Liver (tissue), 3 donors: ENCODE measurements at regions not wholly inside any gene's neighbourhood (a gene's known extent, or its start where the extent isn't known, plus 50 kb on each side); places are given as distances from the start of the nearest gene placed in this dataset.

Source experiments
- CTCF ChIP-seq: fragments of 150-350 bp; IDR thresholded peaks from 2 replicates; pipeline ENCODE4 v1.5.1; 2017; ENCODE audit warnings: improper control_type of control experiment, low read depth, low read length; ENCODE audit not compliant: missing input control
- EGR1 ChIP-seq, 2 donors: IDR thresholded peaks; 2 replicates each; pipeline ENCODE4 v1.6.1; 2016 to 2018; ENCODE audit warnings: antibody characterized with exemption in 2 of 2, low read depth in 2 of 2
- GABPA ChIP-seq, 2 donors: IDR thresholded peaks in 1 of 2; conservative IDR thresholded peaks in 1 of 2; 2 replicates each; pipeline ENCODE4 v1.6.1; 2016; ENCODE audit warnings: antibody characterized with exemption in 2 of 2, mild to moderate bottlenecking in 1 of 2, moderate library complexity in 1 of 2
- JUND ChIP-seq, 2 donors: IDR thresholded peaks; 2 replicates each; pipeline ENCODE4 v1.6.1; 2016; ENCODE audit warnings: antibody characterized with exemption in 2 of 2
- RAD21 ChIP-seq, 2 donors: IDR thresholded peaks; 2 replicates each; pipeline ENCODE4 v1.6.1; 2016; ENCODE audit warnings: antibody characterized with exemption in 2 of 2, mild to moderate bottlenecking in 2 of 2
- REST ChIP-seq: IDR thresholded peaks from 2 replicates; pipeline ENCODE4 v1.6.1; 2016; ENCODE audit warnings: antibody characterized with exemption, mild to moderate bottlenecking
- SP1 ChIP-seq: IDR thresholded peaks from 2 replicates; pipeline ENCODE4 v1.6.1; 2018; ENCODE audit warnings: antibody characterized with exemption, mild to moderate bottlenecking
- TAF1 ChIP-seq: conservative IDR thresholded peaks from 2 replicates; pipeline ENCODE4 v1.6.1; 2016; ENCODE audit warnings: antibody characterized with exemption, mild to moderate bottlenecking
- YY1 ChIP-seq: IDR thresholded peaks from 2 replicates; pipeline ENCODE4 v1.6.1; 2016; ENCODE audit warnings: antibody characterized with exemption, mild to moderate bottlenecking
- TF ChIP-seq, protein P1 (sequence below): IDR thresholded peaks from 2 replicates; pipeline ENCODE4 v1.6.1; 2016; ENCODE audit warnings: antibody characterized with exemption
- TF ChIP-seq, protein P2 (sequence below): IDR thresholded peaks from 2 replicates; pipeline ENCODE4 v1.6.1; 2016; ENCODE audit warnings: antibody characterized with exemption
- TF ChIP-seq, protein P3 (sequence below): IDR thresholded peaks from 2 replicates; pipeline ENCODE4 v1.6.1; 2016; ENCODE audit warnings: antibody characterized with exemption
- donor health status: healthy.
- donor health status: healthy.

GRCh38 chr7:25520017-25520416, 291.7 kb upstream of the NPVF start:
- TF ChIP-seq, protein P1, sequence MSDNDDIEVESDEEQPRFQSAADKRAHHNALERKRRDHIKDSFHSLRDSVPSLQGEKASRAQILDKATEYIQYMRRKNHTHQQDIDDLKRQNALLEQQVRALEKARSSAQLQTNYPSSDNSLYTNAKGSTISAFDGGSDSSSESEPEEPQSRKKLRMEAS = no peak
- TF ChIP-seq CTCF (no peak), JUND (IDR thresholded peaks at IDR 0.05) (no peak), REST (no peak), YY1 (no peak), GABPA (IDR thresholded peaks at IDR 0.05 in 1 of 2, conservative IDR thresholded peaks at IDR 0.05 in 1 of 2) (no peak), TAF1 (no peak), SP1 (no peak), EGR1 (IDR thresholded peaks at IDR 0.05; ENCODE audit: low read depth in 2 of 2) (no peak), RAD21 (IDR thresholded peaks at IDR 0.05) (no peak)
- TF ChIP-seq, protein P2, sequence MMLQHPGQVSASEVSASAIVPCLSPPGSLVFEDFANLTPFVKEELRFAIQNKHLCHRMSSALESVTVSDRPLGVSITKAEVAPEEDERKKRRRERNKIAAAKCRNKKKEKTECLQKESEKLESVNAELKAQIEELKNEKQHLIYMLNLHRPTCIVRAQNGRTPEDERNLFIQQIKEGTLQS = no peak
- TF ChIP-seq, protein P3, sequence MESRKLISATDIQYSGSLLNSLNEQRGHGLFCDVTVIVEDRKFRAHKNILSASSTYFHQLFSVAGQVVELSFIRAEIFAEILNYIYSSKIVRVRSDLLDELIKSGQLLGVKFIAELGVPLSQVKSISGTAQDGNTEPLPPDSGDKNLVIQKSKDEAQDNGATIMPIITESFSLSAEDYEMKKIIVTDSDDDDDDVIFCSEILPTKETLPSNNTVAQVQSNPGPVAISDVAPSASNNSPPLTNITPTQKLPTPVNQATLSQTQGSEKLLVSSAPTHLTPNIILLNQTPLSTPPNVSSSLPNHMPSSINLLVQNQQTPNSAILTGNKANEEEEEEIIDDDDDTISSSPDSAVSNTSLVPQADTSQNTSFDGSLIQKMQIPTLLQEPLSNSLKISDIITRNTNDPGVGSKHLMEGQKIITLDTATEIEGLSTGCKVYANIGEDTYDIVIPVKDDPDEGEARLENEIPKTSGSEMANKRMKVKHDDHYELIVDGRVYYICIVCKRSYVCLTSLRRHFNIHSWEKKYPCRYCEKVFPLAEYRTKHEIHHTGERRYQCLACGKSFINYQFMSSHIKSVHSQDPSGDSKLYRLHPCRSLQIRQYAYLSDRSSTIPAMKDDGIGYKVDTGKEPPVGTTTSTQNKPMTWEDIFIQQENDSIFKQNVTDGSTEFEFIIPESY = no peak
